GM11168 (cell line): ENCODE measurements at regions not wholly inside any gene's neighbourhood (a gene's known extent, or its start where the extent isn't known, plus 50 kb on each side); places are given as distances from the start of the nearest gene placed in this dataset.

Source experiments
- in situ Hi-C: fragments of 300-500 bp; cut with MboI; formaldehyde crosslinking; loops from one replicate; pipeline ENCODE4 v1.12.0; 2022; ENCODE audit warnings: low sequenced_read_pairs; ENCODE audit not compliant: unreplicated experiment

GRCh38 chr18:11284811-11285210 is 135.4 kb upstream of the PIEZO2 start:
- in situ Hi-C loops: no loop called here

GRCh38 chr18:11284349-11284748 is 135.0 kb upstream of the PIEZO2 start:
- in situ Hi-C loops: no loop called here

- in situ Hi-C loops: no loop called here
Observed at GRCh38 chr18:11283479-11284161, 134.3 kb upstream of the PIEZO2 start.

- in situ Hi-C loops: no loop called here
Observed at GRCh38 chr18:11279461-11279860, 130.1 kb upstream of the PIEZO2 start.

- in situ Hi-C loops: no loop called here
Observed at GRCh38 chr18:11276678-11277077, 127.3 kb upstream of the PIEZO2 start.

GRCh38 chr18:11274144-11274794 is 124.9 kb upstream of the PIEZO2 start:
- in situ Hi-C loops: no loop called here

- in situ Hi-C loops: no loop called here
Observed at GRCh38 chr18:11272516-11272915, 123.1 kb upstream of the PIEZO2 start.

GRCh38 chr18:11271954-11272353 is 122.6 kb upstream of the PIEZO2 start:
- in situ Hi-C loops: no loop called here

GRCh38 chr18:11269257-11269656 is 119.9 kb upstream of the PIEZO2 start:
- in situ Hi-C loops: no loop called here

GRCh38 chr18:11268741-11269233 is 119.4 kb upstream of the PIEZO2 start:
- in situ Hi-C loops: no loop called here

- in situ Hi-C loops: no loop called here
Observed at GRCh38 chr18:11268153-11268552, 118.8 kb upstream of the PIEZO2 start.

- in situ Hi-C loops: no loop called here
Observed at GRCh38 chr18:11266781-11267480, 117.6 kb upstream of the PIEZO2 start.

- in situ Hi-C loops: no loop called here
Observed at GRCh38 chr18:11261486-11261885, 112.1 kb upstream of the PIEZO2 start.

GRCh38 chr18:11260961-11261461 is 111.6 kb upstream of the PIEZO2 start:
- in situ Hi-C loops: no loop called here

- in situ Hi-C loops: no loop called here
Observed at GRCh38 chr18:11259469-11260150, 110.2 kb upstream of the PIEZO2 start.

- in situ Hi-C loops: no loop called here
Observed at GRCh38 chr18:11258039-11258610, 108.8 kb upstream of the PIEZO2 start.

- in situ Hi-C loops: no loop called here
Observed at GRCh38 chr18:11256251-11256650, 106.9 kb upstream of the PIEZO2 start.

GRCh38 chr18:11251891-11252270 is 102.5 kb upstream of the PIEZO2 start:
- in situ Hi-C loops: no loop called here

GRCh38 chr18:11251229-11251890 is 102.0 kb upstream of the PIEZO2 start:
- in situ Hi-C loops: no loop called here

- in situ Hi-C loops: no loop called here
Observed at GRCh38 chr18:11249391-11249790, 100.0 kb upstream of the PIEZO2 start.
